ENCODE measurements at regions not wholly inside any gene's neighbourhood (a gene's known extent, or its start where the extent isn't known, plus 50 kb on each side); places are given as distances from the start of the nearest gene placed in this dataset.

DNA sequence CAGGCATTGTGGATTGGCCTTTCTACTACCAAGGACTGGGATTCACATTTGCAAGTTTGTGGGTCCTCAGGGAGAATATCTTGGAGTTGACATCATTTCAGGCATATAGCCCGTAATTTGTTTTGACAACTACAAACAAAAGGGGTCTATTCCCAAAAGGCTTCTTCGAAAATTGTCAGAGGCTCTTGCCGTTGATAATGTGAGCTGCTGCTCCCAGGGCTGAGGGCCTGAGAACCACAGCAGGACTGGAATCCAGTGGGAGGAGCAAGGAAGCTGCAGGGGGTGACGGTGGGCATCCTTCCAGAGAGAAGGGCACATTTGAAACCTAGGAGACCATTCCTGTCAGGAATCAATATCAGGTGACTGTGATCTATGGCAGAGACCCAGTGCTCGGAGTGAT is 761.6 kb upstream of the RBFOX1 start:
- Mint-ChIP-seq H3K4me1 (no peaks in the 10 kb centered on the region), H3K27ac (no peak overlapping the region), H3K36me3 (no peaks in the 10 kb centered on the region), H3K27me3 (no peaks in the 10 kb centered on the region), H3K9me3 (peaks cover 5% of the 10 kb centered on the region), H3K4me3 (no peak overlapping the region)
- no peak for ATAC-seq (ENCODE audit: low read depth)
- no peak for DNase-seq (ENCODE audit: low spot score in 2 of 2)

DNA sequence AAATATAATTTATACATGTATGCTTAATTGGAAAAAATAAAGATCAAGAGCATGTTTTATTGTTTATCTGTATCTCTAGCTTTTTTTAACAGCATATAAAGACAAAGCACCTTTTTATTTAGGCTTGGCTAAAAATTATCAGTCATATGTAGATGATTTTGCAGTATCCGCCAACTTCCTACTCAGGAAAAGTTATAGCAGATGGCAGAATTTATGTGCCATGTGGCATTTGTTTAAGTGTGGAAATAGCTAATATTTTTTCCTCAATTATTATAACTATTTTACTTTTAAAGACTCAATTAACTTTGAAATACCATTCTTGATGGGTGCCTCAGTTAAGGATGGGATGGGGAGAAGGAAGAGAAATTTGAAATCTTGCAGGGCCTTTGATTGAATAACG is 762.1 kb upstream of the RBFOX1 start:
- Mint-ChIP-seq H3K27me3 (no peaks in the 10 kb centered on the region), H3K9me3 (peaks cover 5% of the 10 kb centered on the region), H3K4me1 (no peaks in the 10 kb centered on the region), H3K36me3 (no peaks in the 10 kb centered on the region), H3K27ac (no peak overlapping the region), H3K4me3 (no peak overlapping the region)
- no peak for DNase-seq (ENCODE audit: low spot score in 2 of 2)
- ATAC-seq (ENCODE audit: low read depth), result no peak

- Mint-ChIP-seq H3K4me3 (no peak overlapping the region), H3K4me1 (no peaks in the 10 kb centered on the region), H3K36me3 (no peaks in the 10 kb centered on the region), H3K9me3 (peaks cover 6% of the 10 kb centered on the region), H3K27ac (no peak overlapping the region), H3K27me3 (no peaks in the 10 kb centered on the region)
- DNase-seq (ENCODE audit: low spot score in 2 of 2) (no peak), ATAC-seq (ENCODE audit: low read depth) (no peak)
These were observed 769.7 kb upstream of the RBFOX1 start for GRCh38 chr16:6562986-6563385.

DNA sequence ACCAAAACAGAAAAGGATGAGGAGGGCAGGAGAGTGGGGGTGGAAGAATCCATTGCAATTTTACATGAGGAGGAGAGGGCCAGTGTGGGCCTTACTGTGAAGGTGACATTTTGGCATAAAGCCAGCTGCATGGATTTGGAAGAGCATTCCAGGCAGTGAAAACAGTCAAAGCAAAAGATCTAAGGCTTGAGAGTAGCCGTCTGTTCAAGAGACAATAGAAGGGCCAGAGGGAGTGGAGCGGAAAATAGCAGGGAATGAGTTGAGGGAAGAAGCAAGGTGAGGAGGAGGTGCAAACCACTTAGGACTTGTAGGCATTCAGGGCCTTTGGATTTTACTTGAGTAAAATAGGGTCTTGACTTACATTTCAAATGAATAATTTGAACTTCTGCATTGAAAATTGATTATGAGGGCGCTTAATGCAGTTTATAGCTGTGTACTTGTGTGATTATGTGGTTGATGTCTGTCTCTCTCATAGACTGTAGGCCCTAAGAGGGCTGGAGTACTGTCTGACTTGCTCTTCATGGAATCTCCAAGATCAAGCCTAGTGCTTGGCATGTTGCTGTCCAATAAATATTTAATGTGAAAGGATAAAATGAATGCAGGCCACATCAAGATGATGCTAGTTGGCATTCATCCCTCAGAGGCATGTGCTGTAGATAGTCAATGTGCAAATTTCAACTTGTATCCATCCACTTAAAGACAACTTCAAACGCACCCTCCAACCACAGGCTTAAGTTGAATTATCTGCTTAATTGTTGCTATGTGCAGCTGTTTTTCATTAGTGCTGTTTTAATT is 772.1 kb upstream of the RBFOX1 start:
- no peaks in the 10 kb centered on the region for H3K36me3 Mint-ChIP-seq
- H3K9me3 Mint-ChIP-seq, result peaks cover 8% of the 10 kb centered on the region
- DNase-seq (ENCODE audit: low spot score in 2 of 2) (no peak), ATAC-seq (ENCODE audit: low read depth) (no peak)
- H3K4me1 Mint-ChIP-seq, result no peaks in the 10 kb centered on the region
- H3K27me3 Mint-ChIP-seq, result no peaks in the 10 kb centered on the region
- H3K4me3 Mint-ChIP-seq, result no peak overlapping the region
- no peak overlapping the region for H3K27ac Mint-ChIP-seq

DNA sequence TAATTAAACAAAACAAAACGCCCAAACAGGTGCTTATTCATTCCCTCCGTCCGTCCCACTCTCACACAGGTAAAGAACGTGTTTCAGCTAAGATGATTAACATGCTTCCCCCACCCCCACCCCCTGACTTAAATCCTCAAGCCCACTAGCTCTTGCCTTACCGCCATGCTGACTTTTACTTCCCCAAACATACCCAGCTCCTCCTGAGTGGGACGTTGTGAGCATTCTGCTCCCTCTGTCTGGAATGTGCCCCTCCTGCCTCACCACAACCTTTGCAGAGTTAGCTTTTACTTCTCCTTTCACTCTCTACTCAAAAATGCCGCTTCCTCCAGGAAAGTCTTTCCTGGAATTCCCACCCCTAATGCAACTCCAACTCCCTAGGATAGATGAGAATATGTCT is 774.0 kb upstream of the RBFOX1 start:
- Mint-ChIP-seq H3K4me3 (no peak overlapping the region), H3K36me3 (no peaks in the 10 kb centered on the region), H3K4me1 (no peaks in the 10 kb centered on the region), H3K27ac (no peak overlapping the region), H3K9me3 (peaks cover 6% of the 10 kb centered on the region), H3K27me3 (no peaks in the 10 kb centered on the region)
- ATAC-seq (ENCODE audit: low read depth) (no peak), DNase-seq (ENCODE audit: low spot score in 2 of 2) (no peak)

DNA sequence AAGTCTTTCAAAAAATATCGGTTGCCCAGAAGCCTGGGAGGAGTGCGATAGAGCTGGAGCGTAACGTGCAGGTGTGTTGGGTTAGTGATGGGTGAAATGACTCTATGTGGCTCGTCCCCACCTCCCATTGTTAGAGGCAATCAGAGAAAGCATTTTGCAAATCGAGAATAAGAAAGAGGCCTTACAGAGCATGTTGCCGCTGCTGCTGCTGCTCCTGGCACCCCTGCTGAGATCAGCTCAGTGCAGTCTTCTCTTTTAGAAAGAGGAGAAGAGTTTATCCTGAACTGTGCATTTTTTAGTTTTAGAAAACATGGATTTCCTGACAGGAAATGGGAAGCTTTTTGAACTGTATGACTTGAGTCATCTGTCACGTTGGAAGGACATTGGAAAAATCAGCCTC is 774.5 kb upstream of the RBFOX1 start:
- Mint-ChIP-seq H3K27ac (no peak overlapping the region), H3K4me3 (no peak overlapping the region), H3K9me3 (peaks cover 7% of the 10 kb centered on the region), H3K4me1 (no peaks in the 10 kb centered on the region), H3K27me3 (no peaks in the 10 kb centered on the region), H3K36me3 (no peaks in the 10 kb centered on the region)
- ATAC-seq (ENCODE audit: low read depth) (no peak), DNase-seq (ENCODE audit: low spot score in 2 of 2) (no peak)

DNA sequence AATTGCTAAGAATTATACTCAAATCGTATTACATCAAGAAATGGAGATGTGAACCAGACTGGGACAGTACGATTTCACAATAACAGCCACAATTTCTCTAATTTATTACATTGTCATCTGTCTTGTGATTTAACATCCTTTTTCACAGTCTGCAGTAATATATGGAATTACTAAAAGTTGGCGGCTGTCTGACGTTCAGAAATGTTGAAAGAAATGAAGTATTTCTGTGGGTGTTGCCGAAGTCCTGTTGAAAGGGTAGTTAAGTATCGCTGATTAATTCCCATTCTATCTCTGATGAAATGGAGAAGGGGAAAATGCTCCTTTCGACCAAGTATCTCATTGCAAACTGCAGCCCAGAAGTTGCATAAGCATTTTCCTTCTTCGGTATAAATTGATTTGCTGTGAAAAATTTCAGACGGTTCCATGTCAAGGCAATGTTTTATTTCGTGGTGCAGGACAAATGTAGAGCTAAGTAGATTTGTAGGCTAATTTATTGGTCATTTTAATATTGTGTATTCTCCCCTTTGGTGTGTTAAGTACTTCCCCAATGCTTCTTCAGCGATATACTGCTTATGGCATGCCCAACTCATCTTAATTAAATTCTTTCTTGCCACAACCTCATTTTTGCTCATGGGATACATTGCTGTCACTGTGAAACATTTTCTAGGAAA is 775.2 kb upstream of the RBFOX1 start:
- no peaks in the 10 kb centered on the region for H3K36me3 Mint-ChIP-seq
- no peaks in the 10 kb centered on the region for H3K4me1 Mint-ChIP-seq
- no peak overlapping the region for H3K4me3 Mint-ChIP-seq
- peaks cover 7% of the 10 kb centered on the region for H3K9me3 Mint-ChIP-seq
- H3K27ac Mint-ChIP-seq, result no peak overlapping the region
- DNase-seq (ENCODE audit: low spot score in 2 of 2), result no peak
- no peaks in the 10 kb centered on the region for H3K27me3 Mint-ChIP-seq
- ATAC-seq (ENCODE audit: low read depth), result no peak

DNA sequence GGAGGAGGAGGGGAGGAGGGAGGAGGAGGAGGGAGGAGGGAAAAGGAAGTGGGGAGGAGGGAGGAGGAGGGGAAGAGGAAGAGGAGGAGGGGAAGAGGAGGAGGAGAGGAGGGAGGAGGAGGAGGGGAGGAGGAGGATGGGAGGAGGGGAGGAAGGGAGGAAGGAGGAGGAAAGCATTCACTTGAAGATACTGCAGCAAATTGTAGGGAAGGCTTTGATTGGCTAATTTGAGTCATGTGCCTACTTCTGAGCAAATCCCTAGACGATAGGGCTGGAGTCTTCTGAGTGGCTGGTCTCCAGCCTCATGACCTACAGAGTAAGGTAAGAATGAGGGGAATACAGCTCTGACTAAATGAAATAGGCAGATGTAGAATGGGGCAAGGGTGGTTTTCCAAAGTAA is 783.2 kb upstream of the RBFOX1 start:
- Mint-ChIP-seq H3K4me3 (no peak overlapping the region), H3K27ac (no peak overlapping the region), H3K9me3 (peaks cover 1% of the 10 kb centered on the region), H3K4me1 (no peaks in the 10 kb centered on the region), H3K36me3 (no peaks in the 10 kb centered on the region), H3K27me3 (no peaks in the 10 kb centered on the region)
- DNase-seq (ENCODE audit: low spot score in 2 of 2) (no peak), ATAC-seq (ENCODE audit: low read depth) (no peak)

DNA sequence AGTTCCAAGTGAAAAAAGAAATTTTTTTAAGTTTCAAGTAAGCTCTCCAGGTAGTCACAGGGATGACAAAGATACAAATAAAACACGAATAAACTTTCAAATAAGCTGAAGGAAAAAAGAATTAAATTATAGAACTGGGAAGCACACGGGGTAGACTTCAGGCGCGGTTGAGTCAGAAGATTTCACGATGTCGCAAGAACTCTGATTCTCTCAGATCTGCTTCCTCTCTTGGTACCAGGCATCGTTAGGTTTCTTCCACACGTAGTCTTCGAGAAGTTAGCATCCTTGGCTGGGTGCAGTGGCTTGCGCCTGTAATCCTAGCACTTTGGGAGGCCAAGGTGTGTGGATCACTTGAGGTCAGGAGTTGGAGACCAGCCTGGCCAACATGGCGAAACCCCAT is 784.1 kb upstream of the RBFOX1 start:
- Mint-ChIP-seq H3K27ac (no peak overlapping the region), H3K4me3 (no peak overlapping the region), H3K4me1 (no peaks in the 10 kb centered on the region), H3K9me3 (peaks cover 1% of the 10 kb centered on the region), H3K27me3 (no peaks in the 10 kb centered on the region), H3K36me3 (no peaks in the 10 kb centered on the region)
- DNase-seq (ENCODE audit: low spot score in 2 of 2) (no peak), ATAC-seq (ENCODE audit: low read depth) (no peak)

GRCh38 chr16:6547131-6547530 is 785.5 kb upstream of the RBFOX1 start:
- Mint-ChIP-seq H3K36me3 (no peaks in the 10 kb centered on the region), H3K4me1 (no peaks in the 10 kb centered on the region), H3K27ac (no peak overlapping the region), H3K9me3 (no peaks in the 10 kb centered on the region), H3K27me3 (no peaks in the 10 kb centered on the region), H3K4me3 (no peak overlapping the region)
- DNase-seq (ENCODE audit: low spot score in 2 of 2), result no peak
- no peak for ATAC-seq (ENCODE audit: low read depth)

DNA sequence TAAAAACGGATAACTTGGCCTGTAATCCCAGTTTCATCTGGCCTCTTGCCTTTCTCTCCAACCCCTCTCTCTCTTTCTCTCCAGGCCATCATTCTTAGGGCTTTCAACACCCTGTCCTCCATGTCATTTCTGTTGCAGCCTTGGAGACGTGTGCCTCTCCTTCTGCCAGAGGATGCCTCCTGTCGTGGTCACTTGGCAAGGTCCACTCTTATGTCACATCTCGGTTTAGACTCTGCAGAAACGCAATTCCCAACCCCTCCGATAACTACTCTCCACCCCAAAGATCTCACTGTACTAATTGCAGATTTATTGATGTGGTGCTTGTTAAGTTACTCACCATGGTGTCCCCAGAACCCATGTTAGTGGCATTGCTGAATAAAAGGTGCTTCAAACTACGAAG is 787.3 kb upstream of the RBFOX1 start:
- Mint-ChIP-seq H3K4me1 (no peaks in the 10 kb centered on the region), H3K27me3 (no peaks in the 10 kb centered on the region), H3K9me3 (peaks cover 1% of the 10 kb centered on the region), H3K36me3 (no peaks in the 10 kb centered on the region), H3K4me3 (no peak overlapping the region), H3K27ac (no peak overlapping the region)
- ATAC-seq (ENCODE audit: low read depth) (no peak), DNase-seq (ENCODE audit: low spot score in 2 of 2) (no peak)

DNA sequence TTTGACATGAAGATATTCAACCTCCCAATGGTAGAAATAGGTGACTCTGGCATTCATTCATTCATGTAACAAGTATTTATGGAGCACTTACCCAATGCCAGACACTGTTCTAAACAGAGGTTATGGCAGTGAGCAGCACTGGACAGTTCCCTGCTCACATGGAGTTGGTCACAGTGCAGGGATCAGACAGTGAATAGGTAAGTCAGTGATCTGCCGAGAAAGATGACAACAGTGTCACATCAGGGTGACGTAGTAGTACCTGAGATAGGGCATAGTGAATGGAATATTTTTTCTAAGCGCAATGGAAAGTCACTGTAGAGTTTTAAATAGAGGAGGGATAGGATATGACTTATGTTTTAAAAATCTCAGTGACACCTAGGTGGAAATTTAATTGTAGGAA is 791.4 kb upstream of the RBFOX1 start:
- H3K4me3 Mint-ChIP-seq, result no peak overlapping the region
- H3K4me1 Mint-ChIP-seq, result no peaks in the 10 kb centered on the region
- no peaks in the 10 kb centered on the region for H3K27me3 Mint-ChIP-seq

DNA sequence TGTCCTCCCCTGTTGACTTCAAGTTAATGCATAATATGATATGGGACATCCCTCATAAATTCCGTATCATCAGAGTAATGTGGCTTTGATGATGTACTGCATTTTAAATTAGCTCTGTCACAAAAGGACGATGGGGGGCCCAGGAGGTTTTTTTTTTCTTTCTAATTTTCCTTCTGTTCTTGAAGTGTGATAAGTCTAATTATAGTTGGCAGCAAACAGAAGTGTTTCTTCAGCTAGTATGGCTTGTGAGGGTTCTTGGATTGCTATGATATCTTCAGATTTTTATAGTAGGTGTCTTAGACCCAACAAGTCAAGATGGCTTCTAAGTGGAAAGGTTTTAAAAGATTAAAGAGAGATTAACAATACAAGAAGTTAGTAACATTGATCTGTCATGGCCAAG is 796.2 kb upstream of the RBFOX1 start:
- DNase-seq (ENCODE audit: low spot score in 2 of 2) (no peak), ATAC-seq (ENCODE audit: low read depth) (no peak)
- Mint-ChIP-seq H3K4me3 (no peak overlapping the region), H3K4me1 (no peaks in the 10 kb centered on the region), H3K36me3 (no peaks in the 10 kb centered on the region), H3K9me3 (no peaks in the 10 kb centered on the region), H3K27me3 (no peaks in the 10 kb centered on the region), H3K27ac (no peak overlapping the region)

More for the DNA sequence above, 791.4 kb upstream of the RBFOX1 start:
- no peak for DNase-seq (ENCODE audit: low spot score in 2 of 2)
- no peaks in the 10 kb centered on the region for H3K36me3 Mint-ChIP-seq
- H3K27ac Mint-ChIP-seq, result no peak overlapping the region
- H3K9me3 Mint-ChIP-seq, result peaks cover 1% of the 10 kb centered on the region
- no peak for ATAC-seq (ENCODE audit: low read depth)

DNA sequence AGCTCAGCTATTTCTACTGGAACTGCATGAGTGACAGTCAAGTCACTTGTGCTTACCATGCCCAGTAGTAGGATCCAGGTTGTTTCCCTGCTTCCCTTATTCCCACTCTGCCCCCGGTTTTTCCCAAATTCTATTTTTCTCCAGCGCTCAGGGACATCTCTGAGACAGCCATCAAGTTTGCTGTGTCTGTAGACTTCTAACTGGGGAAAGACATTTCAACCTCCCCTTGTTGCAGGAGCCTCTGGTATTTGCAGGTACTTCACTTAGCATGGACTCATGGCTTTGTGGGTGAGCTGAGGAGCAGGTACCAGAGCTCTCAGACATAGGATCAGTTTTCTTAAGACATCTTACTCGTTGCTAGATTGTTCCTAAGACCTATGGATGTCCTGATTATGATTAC is 801.6 kb upstream of the RBFOX1 start:
- Mint-ChIP-seq H3K9me3 (peaks cover 6% of the 10 kb centered on the region), H3K36me3 (no peaks in the 10 kb centered on the region), H3K27ac (no peak overlapping the region), H3K4me1 (no peaks in the 10 kb centered on the region), H3K4me3 (no peak overlapping the region), H3K27me3 (no peaks in the 10 kb centered on the region)
- ATAC-seq (ENCODE audit: low read depth) (no peak), DNase-seq (ENCODE audit: low spot score in 2 of 2) (no peak)

DNA sequence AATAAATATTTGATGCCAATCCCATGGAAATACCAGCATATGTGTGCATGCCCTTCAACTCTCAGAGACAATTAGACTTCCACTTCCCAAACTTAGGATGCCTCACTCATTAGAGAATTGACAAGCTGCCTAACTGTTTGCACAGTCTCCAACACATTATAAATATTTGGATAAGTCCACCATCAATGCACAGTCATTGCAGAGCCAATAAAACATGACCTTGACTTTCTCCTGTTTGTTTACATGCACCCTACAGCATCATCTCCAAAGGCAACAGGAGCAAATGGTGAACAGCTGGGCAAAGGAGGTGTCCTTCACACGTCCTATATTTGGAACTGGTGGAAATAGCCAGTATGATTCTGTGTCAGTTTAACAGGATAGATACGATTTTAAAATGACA is 804.4 kb upstream of the RBFOX1 start:
- no peak overlapping the region for H3K27ac Mint-ChIP-seq
- H3K4me1 Mint-ChIP-seq, result no peaks in the 10 kb centered on the region
- DNase-seq (ENCODE audit: low spot score in 2 of 2) (no peak), ATAC-seq (ENCODE audit: low read depth) (no peak)
- H3K36me3 Mint-ChIP-seq, result no peaks in the 10 kb centered on the region
- no peaks in the 10 kb centered on the region for H3K27me3 Mint-ChIP-seq
- H3K4me3 Mint-ChIP-seq, result no peak overlapping the region
- peaks cover 8% of the 10 kb centered on the region for H3K9me3 Mint-ChIP-seq

All from memory B cell (primary cell).